Neural progenitor cell (in vitro differentiated cells): ENCODE measurements at regions not wholly inside any gene's neighbourhood (a gene's known extent, or its start where the extent isn't known, plus 50 kb on each side); places are given as distances from the start of the nearest gene placed in this dataset.
A peak's percentile ranks its signal among the peaks of the same experiment; 100 is the strongest.
"Not testable (repeated sequence)": the region's sequence is repeated elsewhere in the genome, so short reads cannot be mapped to it uniquely, and the experiment has no call there.

Experiments used
- DNase-seq: peaks from one replicate; pipeline ENCODE4 v3.0.0-alpha.2; 2016; ENCODE audit warnings: low spot score
- H2AFZ ChIP-seq: fragments of 200-600 bp; sonication (generic); replicated peaks from 2 replicates; pipeline ENCODE4 v1.6.1; 2016; ENCODE audit warnings: antibody characterized with exemption
- H3F3A ChIP-seq: fragments of 200-600 bp; sonication (generic); 2 replicates; pipeline ENCODE4 v1.6.1; 2016; ENCODE audit warnings: antibody characterized with exemption, low read depth
- H3K27ac ChIP-seq: fragments of 200-600 bp; sonication (generic); 2 replicates; pipeline ENCODE4 v1.5.1; 2016; ENCODE audit warnings: mild to moderate bottlenecking
- H3K27me3 ChIP-seq: fragments of 200-600 bp; sonication (generic); 2 replicates; pipeline ENCODE4 v1.6.1; 2016; ENCODE audit warnings: mild to moderate bottlenecking, moderate library complexity
- H3K36me3 ChIP-seq: fragments of 200-600 bp; sonication (generic); 2 replicates; pipeline ENCODE4 v1.5.1; 2016
- H3K4me1 ChIP-seq: fragments of 200-600 bp; sonication (generic); 2 replicates; pipeline ENCODE4 v1.6.1; 2016; ENCODE audit warnings: mixed run types
- H3K4me2 ChIP-seq: fragments of 200-600 bp; sonication (generic); 2 replicates; pipeline ENCODE4 v1.6.1; 2016
- H3K4me3 ChIP-seq: fragments of 200-600 bp; sonication (generic); 2 replicates; pipeline ENCODE4 v1.5.1; 2016
- H3K79me2 ChIP-seq: fragments of 200-600 bp; sonication (generic); 2 replicates; pipeline ENCODE4 v1.6.1; 2016; ENCODE audit warnings: low read depth
- H3K9ac ChIP-seq: fragments of 200-600 bp; sonication (generic); 2 replicates; pipeline ENCODE4 v1.6.1; 2016
- H3K9me3 ChIP-seq: fragments of 200-600 bp; sonication (generic); 2 replicates; pipeline ENCODE4 v1.5.1; 2016; ENCODE audit warnings: low read depth
- H4K20me1 ChIP-seq: fragments of 200-600 bp; sonication (generic); 2 replicates; pipeline ENCODE4 v1.6.1; 2016; ENCODE audit warnings: low read depth
- H3K27ac Mint-ChIP-seq: 3 replicates; pipeline ENCODE4 v1.8.0; 2021; ENCODE audit warnings: mixed read lengths
- H3K27me3 Mint-ChIP-seq: 2 replicates; pipeline ENCODE4 v1.8.0; 2022; ENCODE audit warnings: low read depth, mild to moderate bottlenecking, inconsistent platforms, moderate library complexity, mixed read lengths; ENCODE audit not compliant: insufficient read depth
- H3K36me3 Mint-ChIP-seq: 3 replicates; pipeline ENCODE4 v1.8.0; 2021; ENCODE audit warnings: mixed read lengths
- H3K4me1 Mint-ChIP-seq: 3 replicates; pipeline ENCODE4 v1.8.0; 2021; ENCODE audit warnings: mixed read lengths
- H3K4me3 Mint-ChIP-seq: 3 replicates; pipeline ENCODE4 v1.8.0; 2021; ENCODE audit warnings: mild to moderate bottlenecking, moderate library complexity, mixed read lengths
- H3K9me3 Mint-ChIP-seq: 3 replicates; pipeline ENCODE4 v1.8.0; 2020; ENCODE audit warnings: mixed read lengths

- H3K27ac Mint-ChIP-seq, H3K9ac ChIP-seq, H3K4me1 Mint-ChIP-seq, H3K36me3 ChIP-seq, H3F3A ChIP-seq, H3K27me3 ChIP-seq, H3K4me3 Mint-ChIP-seq, DNase-seq, H3K4me3 ChIP-seq, H3K36me3 Mint-ChIP-seq, H3K4me2 ChIP-seq, H3K9me3 Mint-ChIP-seq, H3K27me3 Mint-ChIP-seq, H3K27ac ChIP-seq, H2AFZ ChIP-seq, H3K4me1 ChIP-seq, H4K20me1 ChIP-seq, H3K79me2 ChIP-seq, H3K9me3 ChIP-seq: not testable (repeated sequence)
These were observed 75.9 kb upstream of the THOC3 start for GRCh38 chr5:176043986-176044385.

GRCh38 chr5:176044431-176044830 is 76.3 kb upstream of the THOC3 start:
- H3K4me1 ChIP-seq, H3K4me3 Mint-ChIP-seq, H3K4me1 Mint-ChIP-seq, H3K9me3 ChIP-seq, H3K4me2 ChIP-seq, H3K36me3 Mint-ChIP-seq, H4K20me1 ChIP-seq, H2AFZ ChIP-seq, H3K9me3 Mint-ChIP-seq, H3K27me3 ChIP-seq, H3K27ac ChIP-seq, DNase-seq, H3K27me3 Mint-ChIP-seq, H3F3A ChIP-seq, H3K79me2 ChIP-seq, H3K4me3 ChIP-seq, H3K36me3 ChIP-seq, H3K9ac ChIP-seq, H3K27ac Mint-ChIP-seq: not testable (repeated sequence)

DNA sequence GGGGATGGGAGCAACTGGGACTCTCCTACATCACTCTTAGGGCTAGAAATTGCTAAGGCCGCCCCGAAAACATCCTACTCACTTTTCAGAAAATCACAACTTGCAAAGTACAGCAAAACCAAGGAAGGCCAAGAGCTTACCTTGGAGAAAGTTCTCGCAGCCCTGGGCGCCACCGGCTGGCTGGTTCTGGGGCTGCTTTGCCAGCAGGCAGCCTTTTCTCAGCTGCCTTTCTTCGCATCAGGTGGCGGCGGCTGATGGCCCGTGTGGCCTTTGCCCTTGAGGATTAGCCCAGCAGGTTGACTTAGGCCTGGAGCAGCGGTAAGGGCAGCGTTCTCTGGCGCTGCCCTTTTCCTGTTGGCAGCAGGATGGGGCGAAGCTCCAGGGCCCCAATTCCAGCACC is 77.3 kb upstream of the THOC3 start:
- not testable (repeated sequence) for H3K79me2 ChIP-seq, H3K27me3 ChIP-seq

DNA sequence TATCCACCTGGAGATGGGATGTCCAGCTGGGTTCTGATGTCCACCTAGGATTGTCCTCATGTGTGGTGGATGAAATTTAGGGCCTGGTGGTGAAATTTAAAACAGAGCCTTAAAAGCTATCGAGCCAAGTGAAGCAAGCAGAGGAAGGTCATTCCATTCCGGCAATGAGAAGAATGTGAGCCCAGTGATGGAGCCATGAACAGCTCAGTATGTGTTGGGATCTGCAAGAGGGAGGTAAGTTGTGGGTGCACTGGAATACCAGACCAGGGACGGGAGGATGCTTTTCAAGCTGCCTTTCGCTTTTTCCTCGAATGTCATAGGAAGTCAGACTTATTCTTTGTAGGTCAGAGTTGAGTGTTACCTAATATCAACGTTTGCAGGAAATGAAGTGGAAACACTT is 80.6 kb upstream of the THOC3 start:
- H3K27me3 ChIP-seq, H2AFZ ChIP-seq, H3F3A ChIP-seq, H3K27me3 Mint-ChIP-seq, H3K79me2 ChIP-seq, H3K36me3 ChIP-seq, H3K9ac ChIP-seq, H4K20me1 ChIP-seq, H3K27ac Mint-ChIP-seq, H3K4me3 Mint-ChIP-seq, H3K4me1 Mint-ChIP-seq, H3K27ac ChIP-seq, DNase-seq, H3K9me3 Mint-ChIP-seq, H3K9me3 ChIP-seq, H3K4me3 ChIP-seq, H3K4me1 ChIP-seq, H3K36me3 Mint-ChIP-seq, H3K4me2 ChIP-seq: not testable (repeated sequence)

More for the DNA sequence above, 77.3 kb upstream of the THOC3 start:
- H2AFZ ChIP-seq, H3K27ac Mint-ChIP-seq, H3K9ac ChIP-seq, H3K4me3 Mint-ChIP-seq, H3K4me1 Mint-ChIP-seq, H3K9me3 ChIP-seq, H3K4me1 ChIP-seq, H3F3A ChIP-seq, H3K36me3 ChIP-seq, H3K9me3 Mint-ChIP-seq, H3K4me3 ChIP-seq, H3K36me3 Mint-ChIP-seq, H4K20me1 ChIP-seq, H3K27me3 Mint-ChIP-seq, H3K27ac ChIP-seq, H3K4me2 ChIP-seq: not testable (repeated sequence)
- DNase-seq, result peak; percentile 20

DNA sequence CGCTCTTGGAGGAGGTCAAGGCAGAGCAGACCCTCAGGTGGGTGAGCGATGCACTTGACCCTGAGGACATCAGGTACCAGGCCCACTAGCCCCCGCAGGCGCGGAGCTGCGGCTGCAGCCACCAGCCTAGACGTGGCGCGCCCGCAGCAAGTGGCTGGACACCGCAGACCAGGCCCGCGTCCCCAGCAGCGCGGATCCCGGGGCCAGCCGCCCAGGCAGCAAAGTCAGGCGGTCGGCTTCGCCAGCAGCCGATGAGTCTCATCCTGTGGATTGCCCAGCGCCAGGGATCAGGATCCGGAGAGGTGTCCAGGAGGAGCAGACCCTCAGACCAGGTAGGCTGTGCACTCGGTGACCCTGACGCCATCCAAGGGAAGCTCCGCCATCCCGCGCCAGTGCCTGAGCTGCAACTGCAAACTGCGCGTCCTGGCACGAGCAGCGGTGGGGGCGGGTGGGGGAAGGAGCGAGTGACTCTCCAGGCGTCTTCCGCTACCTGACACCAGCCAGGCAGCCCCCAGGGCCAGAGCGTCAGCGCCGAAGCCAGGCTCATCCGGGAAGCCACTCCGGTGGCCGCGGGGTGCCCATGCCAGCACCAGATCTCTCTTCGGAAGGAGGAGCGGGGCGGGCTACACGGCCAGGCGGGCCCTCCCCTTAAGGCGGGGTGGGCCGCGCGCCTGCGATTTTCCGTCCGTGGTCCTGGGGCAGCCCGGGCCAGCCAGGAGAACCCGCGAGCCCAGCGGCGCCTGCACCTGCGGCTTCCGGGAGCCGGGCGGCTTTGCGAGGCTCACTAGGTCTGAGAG is 92.6 kb upstream of the THOC3 start:
- H3F3A ChIP-seq, H3K27me3 ChIP-seq, H3K27ac ChIP-seq, H3K4me2 ChIP-seq, H4K20me1 ChIP-seq, H3K27ac Mint-ChIP-seq, H3K36me3 ChIP-seq, H3K79me2 ChIP-seq, H3K27me3 Mint-ChIP-seq, H3K9me3 Mint-ChIP-seq, H3K4me3 Mint-ChIP-seq, DNase-seq, H3K4me1 ChIP-seq, H3K9ac ChIP-seq, H3K9me3 ChIP-seq, H3K4me3 ChIP-seq, H2AFZ ChIP-seq, H3K4me1 Mint-ChIP-seq, H3K36me3 Mint-ChIP-seq: not testable (repeated sequence)

GRCh38 chr5:176061269-176061622 is 93.1 kb upstream of the THOC3 start:
- not testable (repeated sequence) for H3F3A ChIP-seq, H3K36me3 Mint-ChIP-seq, H3K4me3 Mint-ChIP-seq, DNase-seq, H3K79me2 ChIP-seq, H3K4me1 ChIP-seq, H3K27ac ChIP-seq, H4K20me1 ChIP-seq, H3K4me3 ChIP-seq, H3K27me3 Mint-ChIP-seq, H3K9me3 Mint-ChIP-seq, H3K4me1 Mint-ChIP-seq, H3K9ac ChIP-seq, H3K9me3 ChIP-seq, H3K27ac Mint-ChIP-seq, H3K36me3 ChIP-seq, H3K4me2 ChIP-seq, H2AFZ ChIP-seq, H3K27me3 ChIP-seq

GRCh38 chr5:176061660-176062059 is 93.5 kb upstream of the THOC3 start:
- H3K27ac Mint-ChIP-seq, H3K4me3 ChIP-seq, H3K27ac ChIP-seq, H3K27me3 ChIP-seq, H3F3A ChIP-seq, H3K36me3 ChIP-seq, H3K4me2 ChIP-seq, H3K4me1 Mint-ChIP-seq, H2AFZ ChIP-seq, H4K20me1 ChIP-seq, H3K4me1 ChIP-seq, H3K4me3 Mint-ChIP-seq, DNase-seq, H3K36me3 Mint-ChIP-seq, H3K9ac ChIP-seq, H3K79me2 ChIP-seq, H3K27me3 Mint-ChIP-seq, H3K9me3 Mint-ChIP-seq, H3K9me3 ChIP-seq: not testable (repeated sequence)

- not testable (repeated sequence) for H3K9me3 Mint-ChIP-seq, H3K4me1 Mint-ChIP-seq, H2AFZ ChIP-seq, H3K9ac ChIP-seq, H3K36me3 ChIP-seq, H3K4me1 ChIP-seq, H3K9me3 ChIP-seq, H3K4me3 Mint-ChIP-seq, H3F3A ChIP-seq, H3K4me2 ChIP-seq, H3K27me3 Mint-ChIP-seq, H3K4me3 ChIP-seq, H4K20me1 ChIP-seq, H3K27ac Mint-ChIP-seq, H3K27ac ChIP-seq, H3K27me3 ChIP-seq, H3K79me2 ChIP-seq, DNase-seq, H3K36me3 Mint-ChIP-seq
These were observed 98.3 kb upstream of the THOC3 start for GRCh38 chr5:176066262-176066945.
